Panc1 (cell line): ENCODE measurements at regions not wholly inside any gene's neighbourhood (a gene's known extent, or its start where the extent isn't known, plus 50 kb on each side); places are given as distances from the start of the nearest gene placed in this dataset.

Source experiments
- ATAC-seq: fragments of 200-7000 bp; cut with Tn5 transposase; 2 replicates; pipeline ENCODE4 v1.9.1; 2020; ENCODE audit warnings: mild to moderate bottlenecking, moderate library complexity
- BruUV-seq: library from RNA; stranded (reverse); fragments of 400-500 nt; replicated peaks from 2 replicates; lab custom pipeline; 2021; lab: Mats Ljungman, UMichigan
- CTCF ChIA-PET: fragments of 300-600 bp; sonication (Branson Sonifier 250); formaldehyde crosslinking; loops from one replicate; lab custom pipeline; 2022; ENCODE audit warnings: antibody characterized with exemption; lab: Charles Lee
- POLR2A ChIA-PET: fragments of 300-600 bp; sonication (Branson Sonifier 250); formaldehyde crosslinking; loops from one replicate; lab custom pipeline; 2022; ENCODE audit warnings: antibody characterized with exemption; lab: Charles Lee
- DNase-seq: peaks from one replicate; pipeline ENCODE4 v3.0.0-alpha.2; 2010; ENCODE audit warnings: low read depth, low spot score
- H3K27ac ChIP-seq: 2 replicates; pipeline ENCODE4 v1.5.1; 2011; ENCODE audit warnings: mild to moderate bottlenecking, low read length, inconsistent platforms
- H3K27me3 ChIP-seq: fragments of 200-500 bp; sonication (Bioruptor generic); 2 replicates; pipeline ENCODE4 v1.6.0; 2014; ENCODE audit warnings: low read length, inconsistent platforms; ENCODE audit not compliant: control insufficient read depth, insufficient read depth
- H3K36me3 ChIP-seq: fragments of 200-500 bp; sonication (Bioruptor generic); 2 replicates; pipeline ENCODE4 v1.5.1; 2014; ENCODE audit warnings: inconsistent platforms, mild to moderate bottlenecking, low read length, moderate library complexity; ENCODE audit not compliant: control insufficient read depth, insufficient read depth
- H3K4me1 ChIP-seq: 2 replicates; pipeline ENCODE4 v1.5.1; 2011; ENCODE audit warnings: inconsistent platforms, mild to moderate bottlenecking, low read length, moderate library complexity; ENCODE audit not compliant: control insufficient read depth, insufficient read depth
- H3K4me3 ChIP-seq, 2 experiments: 2 replicates each; pipeline ENCODE4 v1.5.1; 2011 to 2012; ENCODE audit warnings: low read depth in 2 of 2, low read length in 2 of 2, mild to moderate bottlenecking in 2 of 2, inconsistent platforms in 1 of 2, moderate library complexity in 1 of 2
- H3K9me3 ChIP-seq: fragments of 200-500 bp; sonication (Bioruptor generic); 2 replicates; pipeline ENCODE4 v1.5.1; 2014; ENCODE audit warnings: low read depth, mild to moderate bottlenecking, inconsistent platforms, low read length, moderate library complexity; ENCODE audit not compliant: control insufficient read depth, insufficient read depth
- POLR2AphosphoS5 ChIP-seq: IDR thresholded peaks from 2 replicates; pipeline ENCODE4 v1.6.1; 2012; ENCODE audit warnings: mild to moderate bottlenecking, low read depth, low read length, moderate library complexity
- SIN3A ChIP-seq: IDR thresholded peaks from 2 replicates; pipeline ENCODE4 v1.6.1; 2012; ENCODE audit warnings: low read depth, mild to moderate bottlenecking, low read length, moderate library complexity, borderline replicate concordance; ENCODE audit not compliant: insufficient read depth
- TCF7L2 ChIP-seq: IDR thresholded peaks from 2 replicates; pipeline ENCODE4 v1.6.1; 2011; ENCODE audit warnings: mild to moderate bottlenecking, low read depth, low read length, inconsistent platforms
- in situ Hi-C: cut with HindIII; loops from 2 replicates; pipeline ENCODE4 v1.10.0; 2016; ENCODE audit warnings: low sequenced_read_pairs, low pct_unique_long_range_greater_than_20kb
- intact Hi-C: fragments of 100-400 bp; cut with micrococcal nuclease; formaldehyde crosslinking; loops from one replicate; pipeline ENCODE4 v1.10.0; 2022; ENCODE audit not compliant: unreplicated experiment
- TF ChIP-seq, protein P1 (sequence below), 2 experiments: IDR thresholded peaks; 2 replicates each; pipeline ENCODE4 v1.6.1; 2011 to 2012; ENCODE audit warnings: low read depth in 2 of 2, control low read depth in 1 of 2, low read length in 1 of 2, mild to moderate bottlenecking in 1 of 2, moderate library complexity in 1 of 2; ENCODE audit not compliant: insufficient read depth in 1 of 2
- TF ChIP-seq, protein P2 (sequence below): fragments of 450-650 bp; IDR thresholded peaks from 2 replicates; pipeline ENCODE4 v1.5.1; 2017; ENCODE audit warnings: mild to moderate bottlenecking

DNA sequence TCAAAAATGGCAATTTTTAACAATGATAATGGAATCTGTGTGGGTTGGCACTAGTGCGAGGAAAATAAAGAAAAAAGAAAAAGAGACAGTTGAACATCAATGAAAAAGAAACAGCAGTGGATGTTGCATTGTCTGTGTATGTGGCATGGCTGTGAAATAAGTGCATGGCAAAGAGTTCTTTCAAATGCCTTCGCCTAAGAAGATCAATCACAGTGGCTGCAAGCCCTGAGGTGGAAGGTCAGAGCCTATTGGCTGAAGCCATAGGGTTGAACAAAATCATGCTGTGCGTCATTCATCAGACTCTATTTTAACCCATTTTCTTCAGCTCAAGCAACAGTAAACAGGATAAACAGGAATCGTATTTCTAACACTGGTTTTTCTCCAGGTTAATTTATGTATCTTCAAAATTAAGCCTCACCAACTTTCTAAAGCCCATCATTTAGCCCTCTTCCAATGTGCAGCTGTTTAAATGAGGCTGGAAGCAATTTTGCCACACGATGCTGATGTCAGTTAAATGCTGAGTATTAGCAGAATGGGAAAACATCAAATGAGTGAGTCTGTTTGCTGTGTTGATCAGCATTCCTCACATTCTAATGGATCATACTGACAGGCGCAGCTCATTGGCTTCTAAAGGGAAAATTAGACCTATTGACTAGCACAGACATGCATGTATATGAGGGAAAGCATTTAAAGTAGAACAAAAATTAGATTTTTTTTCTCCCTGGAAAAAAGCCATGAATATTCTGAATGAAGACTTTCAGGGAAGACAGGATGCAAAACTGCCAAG, 955.9 kb upstream of the EYS start:
- BruUV-seq = no TSS peak
- Histone ChIP-seq H3K4me3 (no peak overlapping the region), H3K36me3 (no peaks in the 10 kb centered on the region), H3K27me3 (no peaks in the 10 kb centered on the region), H3K9me3 (no peaks in the 10 kb centered on the region), H3K4me1 (no peaks in the 10 kb centered on the region), H3K27ac (no peak overlapping the region)
- ChIA-PET CTCF (no interaction called here), POLR2A (no interaction called here)
- no peak for DNase-seq
- TF ChIP-seq TCF7L2 = no peak
- TF ChIP-seq, protein P1, sequence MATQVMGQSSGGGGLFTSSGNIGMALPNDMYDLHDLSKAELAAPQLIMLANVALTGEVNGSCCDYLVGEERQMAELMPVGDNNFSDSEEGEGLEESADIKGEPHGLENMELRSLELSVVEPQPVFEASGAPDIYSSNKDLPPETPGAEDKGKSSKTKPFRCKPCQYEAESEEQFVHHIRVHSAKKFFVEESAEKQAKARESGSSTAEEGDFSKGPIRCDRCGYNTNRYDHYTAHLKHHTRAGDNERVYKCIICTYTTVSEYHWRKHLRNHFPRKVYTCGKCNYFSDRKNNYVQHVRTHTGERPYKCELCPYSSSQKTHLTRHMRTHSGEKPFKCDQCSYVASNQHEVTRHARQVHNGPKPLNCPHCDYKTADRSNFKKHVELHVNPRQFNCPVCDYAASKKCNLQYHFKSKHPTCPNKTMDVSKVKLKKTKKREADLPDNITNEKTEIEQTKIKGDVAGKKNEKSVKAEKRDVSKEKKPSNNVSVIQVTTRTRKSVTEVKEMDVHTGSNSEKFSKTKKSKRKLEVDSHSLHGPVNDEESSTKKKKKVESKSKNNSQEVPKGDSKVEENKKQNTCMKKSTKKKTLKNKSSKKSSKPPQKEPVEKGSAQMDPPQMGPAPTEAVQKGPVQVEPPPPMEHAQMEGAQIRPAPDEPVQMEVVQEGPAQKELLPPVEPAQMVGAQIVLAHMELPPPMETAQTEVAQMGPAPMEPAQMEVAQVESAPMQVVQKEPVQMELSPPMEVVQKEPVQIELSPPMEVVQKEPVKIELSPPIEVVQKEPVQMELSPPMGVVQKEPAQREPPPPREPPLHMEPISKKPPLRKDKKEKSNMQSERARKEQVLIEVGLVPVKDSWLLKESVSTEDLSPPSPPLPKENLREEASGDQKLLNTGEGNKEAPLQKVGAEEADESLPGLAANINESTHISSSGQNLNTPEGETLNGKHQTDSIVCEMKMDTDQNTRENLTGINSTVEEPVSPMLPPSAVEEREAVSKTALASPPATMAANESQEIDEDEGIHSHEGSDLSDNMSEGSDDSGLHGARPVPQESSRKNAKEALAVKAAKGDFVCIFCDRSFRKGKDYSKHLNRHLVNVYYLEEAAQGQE (IDR thresholded peaks at IDR 0.05; ENCODE audit: insufficient read depth in 1 of 2, low read depth in 2 of 2, low read length in 1 of 2) = no peak
- TF ChIP-seq POLR2AphosphoS5 = no peak
- no peak for TF ChIP-seq SIN3A
- TF ChIP-seq, protein P2, sequence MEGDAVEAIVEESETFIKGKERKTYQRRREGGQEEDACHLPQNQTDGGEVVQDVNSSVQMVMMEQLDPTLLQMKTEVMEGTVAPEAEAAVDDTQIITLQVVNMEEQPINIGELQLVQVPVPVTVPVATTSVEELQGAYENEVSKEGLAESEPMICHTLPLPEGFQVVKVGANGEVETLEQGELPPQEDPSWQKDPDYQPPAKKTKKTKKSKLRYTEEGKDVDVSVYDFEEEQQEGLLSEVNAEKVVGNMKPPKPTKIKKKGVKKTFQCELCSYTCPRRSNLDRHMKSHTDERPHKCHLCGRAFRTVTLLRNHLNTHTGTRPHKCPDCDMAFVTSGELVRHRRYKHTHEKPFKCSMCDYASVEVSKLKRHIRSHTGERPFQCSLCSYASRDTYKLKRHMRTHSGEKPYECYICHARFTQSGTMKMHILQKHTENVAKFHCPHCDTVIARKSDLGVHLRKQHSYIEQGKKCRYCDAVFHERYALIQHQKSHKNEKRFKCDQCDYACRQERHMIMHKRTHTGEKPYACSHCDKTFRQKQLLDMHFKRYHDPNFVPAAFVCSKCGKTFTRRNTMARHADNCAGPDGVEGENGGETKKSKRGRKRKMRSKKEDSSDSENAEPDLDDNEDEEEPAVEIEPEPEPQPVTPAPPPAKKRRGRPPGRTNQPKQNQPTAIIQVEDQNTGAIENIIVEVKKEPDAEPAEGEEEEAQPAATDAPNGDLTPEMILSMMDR = no peak
- in situ Hi-C loops (no loop called here), intact Hi-C loops (no loop called here)
- ATAC-seq = no peak

DNA sequence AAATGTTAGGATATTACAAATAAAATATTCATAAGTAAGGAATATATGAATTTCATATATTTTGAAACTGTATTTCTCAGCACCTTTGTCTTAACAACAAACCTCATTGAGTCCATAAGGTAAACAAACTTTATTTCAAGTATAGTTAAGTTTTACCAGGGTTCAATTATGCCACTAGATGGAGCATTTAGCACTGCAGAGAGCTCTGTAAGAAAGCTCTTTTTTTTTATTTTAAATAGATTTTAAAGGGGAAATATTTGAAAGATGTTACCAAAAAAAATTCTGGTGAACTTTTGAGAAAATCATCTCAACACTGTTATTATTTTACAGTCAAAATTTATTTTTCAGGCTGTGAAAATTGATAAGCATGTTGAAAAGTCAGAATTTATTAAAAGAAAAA, 955.2 kb upstream of the EYS start:
- ChIA-PET POLR2A (no interaction called here), CTCF (no interaction called here)
- no TSS peak for BruUV-seq
- no peak for TF ChIP-seq TCF7L2
- TF ChIP-seq, protein P2 = peak; percentile 52; the same call in 1 of the 2 replicates
- in situ Hi-C loops = no loop called here
- no peak for DNase-seq
- Histone ChIP-seq H3K27me3 (no peaks in the 10 kb centered on the region), H3K27ac (no peak overlapping the region), H3K36me3 (no peaks in the 10 kb centered on the region), H3K9me3 (no peaks in the 10 kb centered on the region), H3K4me3 (no peak overlapping the region), H3K4me1 (no peaks in the 10 kb centered on the region)
- no peak for ATAC-seq
- intact Hi-C loops = no loop called here
